ENCODE measurements at regions not wholly inside any gene's neighbourhood (a gene's known extent, or its start where the extent isn't known, plus 50 kb on each side); places are given as distances from the start of the nearest gene placed in this dataset.
"Not testable (repeated sequence)": the region's sequence is repeated elsewhere in the genome, so short reads cannot be mapped to it uniquely, and the experiment has no call there.

DNA sequence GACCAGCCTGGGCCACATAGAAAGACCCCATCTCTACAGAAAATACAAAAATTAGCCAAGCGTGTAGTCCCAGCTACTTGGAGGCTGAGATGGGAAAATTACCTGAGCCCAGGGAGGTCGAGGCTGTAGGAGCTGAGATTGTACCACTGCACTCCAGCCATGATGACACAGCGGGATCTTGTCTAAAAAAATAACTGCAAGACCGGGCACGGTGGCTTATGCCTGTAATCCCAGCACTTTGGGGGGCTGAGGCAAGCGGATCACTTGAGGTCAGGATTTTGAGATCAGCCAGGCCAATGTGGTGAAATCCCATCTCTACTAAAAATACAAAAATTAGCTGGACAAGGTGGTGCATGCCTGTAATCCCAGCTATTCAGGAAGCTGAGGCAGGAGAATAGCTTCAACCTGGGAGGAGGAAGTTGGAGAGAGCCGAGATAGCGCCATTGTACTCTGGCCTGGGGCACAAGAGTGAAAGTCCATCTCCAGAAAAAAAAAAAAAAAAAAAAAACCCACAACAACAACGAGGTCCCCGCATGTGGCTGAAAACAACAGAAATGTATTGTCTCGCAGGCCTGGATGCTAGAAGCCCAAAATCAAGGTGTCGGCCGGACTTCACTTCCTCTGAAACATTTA, 50.7 kb upstream of the DEFB108B start:
- H3K27me3 ChIP-seq = peaks cover 20% of the 10 kb centered on the region
- not testable (repeated sequence) for H3K4me1 ChIP-seq (ENCODE audit: control insufficient read depth in 1 of 2, insufficient read depth in 1 of 2, low read depth in 1 of 2, low read length in 1 of 2); H3K36me3 ChIP-seq; H3K27ac ChIP-seq; H3K4me3 ChIP-seq (ENCODE audit: low read depth in 1 of 2, low read length in 1 of 2); H3K9me3 ChIP-seq

- Histone ChIP-seq H3K4me1 (ENCODE audit: control insufficient read depth in 1 of 2, insufficient read depth in 1 of 2, low read depth in 1 of 2, low read length in 1 of 2) (peaks cover 3 to 11% of the 10 kb centered on the region in 2 experiments), H3K27me3 (peaks cover 20% of the 10 kb centered on the region)
- not testable (repeated sequence) for H3K27ac ChIP-seq; H3K36me3 ChIP-seq; H3K9me3 ChIP-seq; H3K4me3 ChIP-seq (ENCODE audit: low read depth in 1 of 2, low read length in 1 of 2)
Measured at GRCh38 chr11:71783191-71783590, 49.8 kb upstream of the DEFB108B start.
